ENCODE measurements at regions not wholly inside any gene's neighbourhood (a gene's known extent, or its start where the extent isn't known, plus 50 kb on each side); places are given as distances from the start of the nearest gene placed in this dataset.
"Not testable (repeated sequence)": the region's sequence is repeated elsewhere in the genome, so short reads cannot be mapped to it uniquely, and the experiment has no call there.

GRCh38 chr9:64370344-64370743 is 914.7 kb downstream of the FOXD4L5 start:
- not testable (repeated sequence) for H3K36me3 ChIP-seq (replicated peaks; ENCODE audit: insufficient read depth, low read depth); H3K27ac ChIP-seq; H3K4me3 ChIP-seq; H3K9me2 ChIP-seq (replicated peaks; ENCODE audit: insufficient read depth); H3K4me1 ChIP-seq (ENCODE audit: insufficient read depth); H3K79me2 ChIP-seq; H2AFZ ChIP-seq; H3K4me2 ChIP-seq; H3K9me3 ChIP-seq (ENCODE audit: low read depth); DNase-seq (ENCODE audit: low spot score); H3K27me3 ChIP-seq; H4K20me1 ChIP-seq (ENCODE audit: insufficient read depth, poor library complexity, severe bottlenecking)
- WGBS (ENCODE audit: low lambda C conversion rate, missing lambda C conversion rate) = 92% methylated on average over 5 of the region's 8 CpGs

DNA sequence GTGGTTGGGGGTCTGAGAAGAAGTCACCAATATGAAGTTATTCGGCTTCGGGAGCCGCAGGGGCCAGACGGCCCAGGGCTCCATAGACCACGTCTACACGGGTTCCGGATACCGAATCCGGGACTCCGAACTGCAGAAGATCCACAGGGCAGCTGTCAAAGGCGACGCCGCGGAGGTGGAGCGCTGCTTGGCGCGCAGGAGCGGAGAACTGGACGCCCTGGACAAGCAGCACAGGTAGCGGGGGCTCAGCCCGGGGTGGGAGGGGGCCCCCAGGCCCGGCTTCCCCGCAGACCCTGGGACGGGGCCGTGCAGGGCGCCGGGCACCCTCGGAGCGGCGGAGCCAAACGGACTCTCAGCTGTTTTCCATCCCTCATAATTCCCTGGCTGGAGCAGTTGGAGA is 915.4 kb downstream of the FOXD4L5 start:
- peak overlapping the region; percentile 53 for H3K4me2 ChIP-seq
- H3K4me1 ChIP-seq (ENCODE audit: insufficient read depth); H3K27ac ChIP-seq; H3K36me3 ChIP-seq (replicated peaks; ENCODE audit: insufficient read depth, low read depth); H3K79me2 ChIP-seq; H4K20me1 ChIP-seq (ENCODE audit: insufficient read depth, poor library complexity, severe bottlenecking); H3K4me3 ChIP-seq; H2AFZ ChIP-seq; H3K27me3 ChIP-seq; H3K9me2 ChIP-seq (replicated peaks; ENCODE audit: insufficient read depth); DNase-seq (ENCODE audit: low spot score); H3K9me3 ChIP-seq (ENCODE audit: low read depth): not testable (repeated sequence)
- WGBS (ENCODE audit: low lambda C conversion rate, missing lambda C conversion rate) = 36% methylated on average over 11 of the region's 31 CpGs

GRCh38 chr9:64369114-64369513 is 915.9 kb downstream of the FOXD4L5 start:
- not testable (repeated sequence) for H3K4me3 ChIP-seq; H3K4me1 ChIP-seq (ENCODE audit: insufficient read depth); H3K27ac ChIP-seq; H3K36me3 ChIP-seq (replicated peaks; ENCODE audit: insufficient read depth, low read depth); H2AFZ ChIP-seq; H4K20me1 ChIP-seq (ENCODE audit: insufficient read depth, poor library complexity, severe bottlenecking); H3K27me3 ChIP-seq; H3K4me2 ChIP-seq; DNase-seq (ENCODE audit: low spot score); H3K9me2 ChIP-seq (replicated peaks; ENCODE audit: insufficient read depth); H3K79me2 ChIP-seq; H3K9me3 ChIP-seq (ENCODE audit: low read depth)
- peak; percentile 41 for TF ChIP-seq CTCF (IDR thresholded peaks at IDR 0.05; ENCODE audit: poor library complexity)
- 11% methylated on average over 35 of the region's 44 CpGs for WGBS (ENCODE audit: low lambda C conversion rate, missing lambda C conversion rate)

GRCh38 chr9:64368644-64368942 is 916.4 kb downstream of the FOXD4L5 start:
- H3K4me3 ChIP-seq; H3K27ac ChIP-seq; H4K20me1 ChIP-seq (ENCODE audit: insufficient read depth, poor library complexity, severe bottlenecking); H3K27me3 ChIP-seq; DNase-seq (ENCODE audit: low spot score); H2AFZ ChIP-seq; H3K9me2 ChIP-seq (replicated peaks; ENCODE audit: insufficient read depth); H3K79me2 ChIP-seq; H3K4me2 ChIP-seq; H3K9me3 ChIP-seq (ENCODE audit: low read depth); H3K36me3 ChIP-seq (replicated peaks; ENCODE audit: insufficient read depth, low read depth); H3K4me1 ChIP-seq (ENCODE audit: insufficient read depth): not testable (repeated sequence)
- 93% methylated on average over 3 of the region's 16 CpGs for WGBS (ENCODE audit: low lambda C conversion rate, missing lambda C conversion rate)

GRCh38 chr9:64367826-64368643 is 917.0 kb downstream of the FOXD4L5 start:
- not testable (repeated sequence) for H3K4me3 ChIP-seq; H4K20me1 ChIP-seq (ENCODE audit: insufficient read depth, poor library complexity, severe bottlenecking)
- WGBS (ENCODE audit: low lambda C conversion rate, missing lambda C conversion rate) = 85% methylated on average over 38 of the region's 47 CpGs

More at GRCh38 chr9:64367826-64368643, 917.0 kb downstream of the FOXD4L5 start:
- not testable (repeated sequence) for DNase-seq (ENCODE audit: low spot score); H3K79me2 ChIP-seq; H3K9me3 ChIP-seq (ENCODE audit: low read depth); H3K27ac ChIP-seq; H3K36me3 ChIP-seq (replicated peaks; ENCODE audit: insufficient read depth, low read depth); H3K4me1 ChIP-seq (ENCODE audit: insufficient read depth); H3K4me2 ChIP-seq; H3K27me3 ChIP-seq; H3K9me2 ChIP-seq (replicated peaks; ENCODE audit: insufficient read depth); H2AFZ ChIP-seq

Measured in hepatocyte (in vitro differentiated cells).